WI38 (cell line): ENCODE measurements at regions not wholly inside any gene's neighbourhood (a gene's known extent, or its start where the extent isn't known, plus 50 kb on each side); places are given as distances from the start of the nearest gene placed in this dataset.
"Not testable (repeated sequence)": the region's sequence is repeated elsewhere in the genome, so short reads cannot be mapped to it uniquely, and the experiment has no call there.

ENCODE experiments used
- H3K4me3 ChIP-seq: 2 replicates; pipeline ENCODE4 v1.5.1; 2011; ENCODE audit warnings: low read depth, mild to moderate bottlenecking, control low read depth, low read length
- CTCF ChIP-seq: IDR thresholded peaks from 2 replicates; pipeline ENCODE4 v1.5.1; 2012; ENCODE audit warnings: low read depth, mild to moderate bottlenecking, control low read depth, low read length

- TF ChIP-seq CTCF: no peak
- no peak overlapping the region for H3K4me3 ChIP-seq
These were observed 50.7 kb upstream of the USP7 start for GRCh38 chr16:9014389-9014788.

GRCh38 chr16:9015489-9015888 lies 51.8 kb upstream of the USP7 start:
- no peak for TF ChIP-seq CTCF
- no peak overlapping the region for H3K4me3 ChIP-seq

GRCh38 chr16:9016005-9016404 lies 52.3 kb upstream of the USP7 start:
- not testable (repeated sequence) for H3K4me3 ChIP-seq

GRCh38 chr16:9016824-9017223 lies 53.1 kb upstream of the USP7 start:
- TF ChIP-seq CTCF: no peak

GRCh38 chr16:9027070-9027799 lies 63.5 kb upstream of the USP7 start:
- no peak for TF ChIP-seq CTCF
- no peak overlapping the region for H3K4me3 ChIP-seq

More at GRCh38 chr16:9016824-9017223, 53.1 kb upstream of the USP7 start:
- H3K4me3 ChIP-seq: no peak overlapping the region

GRCh38 chr16:9028491-9028890 lies 63.0 kb upstream of the HAPSTR1 start:
- not testable (repeated sequence) for H3K4me3 ChIP-seq

- TF ChIP-seq CTCF: no peak
- H3K4me3 ChIP-seq: no peak overlapping the region
These were observed 60.3 kb upstream of the HAPSTR1 start for GRCh38 chr16:9031107-9031506.

GRCh38 chr16:9033125-9033830 lies 58.2 kb upstream of the HAPSTR1 start:
- TF ChIP-seq CTCF: peak; percentile 50
- no peak overlapping the region for H3K4me3 ChIP-seq
